ENCODE measurements at regions not wholly inside any gene's neighbourhood (a gene's known extent, or its start where the extent isn't known, plus 50 kb on each side); places are given as distances from the start of the nearest gene placed in this dataset.

DNA sequence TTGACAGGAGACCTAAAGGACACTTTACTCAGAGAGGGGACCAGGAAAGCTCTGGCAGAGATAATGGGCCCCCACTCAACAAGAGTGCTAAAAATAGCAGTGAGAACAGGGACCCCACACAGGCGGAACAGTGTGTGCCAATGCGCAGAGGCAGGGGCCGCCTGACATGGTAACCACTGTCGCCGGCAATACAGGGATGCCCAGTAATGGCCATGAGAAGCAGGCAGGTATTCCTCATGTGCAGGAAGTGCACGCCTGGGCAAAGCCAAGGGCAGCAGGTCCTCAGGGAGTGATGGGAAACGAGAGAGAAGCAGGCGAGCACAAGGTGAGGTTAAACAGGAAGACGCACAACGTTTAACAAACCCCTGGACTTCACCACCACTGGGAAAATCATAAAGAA, 757.1 kb downstream of the LIG4 start:
- ChIA-PET POLR2A (no interaction called here), CTCF (ENCODE audit: low intra/inter-chr PET ratio) (no interaction called here)
- no peaks in the 10 kb centered on the region for H3K36me3 ChIP-seq (ENCODE audit: control insufficient read depth, insufficient read depth, low read length)
- H3K27ac ChIP-seq (ENCODE audit: extremely low read depth, low read depth, low read length): no peak overlapping the region
- in situ Hi-C loops (cut with MboI): no loop called here
- 1% methylated on average over 7 of the region's 10 CpGs for WGBS (ENCODE audit: insufficient coverage, low coverage, missing lambda C conversion rate)
- no peak overlapping the region for H3K4me3 ChIP-seq
- DNase-seq (ENCODE audit: extremely low read depth in 1 of 4, low spot score in 3 of 4) (no peak), ATAC-seq (no peak), FAIRE-seq (no peak)
- no peak overlapping the region for H3K9ac ChIP-seq (ENCODE audit: insufficient read depth in 1 of 2, low read depth in 2 of 2, low read length in 2 of 2)
- no peaks in the 10 kb centered on the region for H3K9me1 ChIP-seq (ENCODE audit: control insufficient read depth, insufficient read depth, low read length)
- no peaks in the 10 kb centered on the region for H3K79me2 ChIP-seq (ENCODE audit: control insufficient read depth, insufficient read depth, low read length)
- H3K9me3 ChIP-seq (replicated peaks; ENCODE audit: control insufficient read depth, insufficient read depth, low read depth, low read length): no peaks in the 10 kb centered on the region
- H3K4me2 ChIP-seq (ENCODE audit: insufficient read depth, low read length): no peak overlapping the region
- H2AFZ ChIP-seq (ENCODE audit: low read depth, low read length): no peak overlapping the region
- TF ChIP-seq RUNX1 (IDR thresholded peaks at IDR 0.05; ENCODE audit: low read depth) (no peak), RAD51 (IDR thresholded peaks at IDR 0.05; ENCODE audit: borderline replicate concordance, low read depth) (no peak), ZNF12 (CRISPR knock-in tag; IDR thresholded peaks at IDR 0.05) (no peak), KAT8 (IDR thresholded peaks at IDR 0.05; ENCODE audit: low read depth) (no peak), ZBTB33 (CRISPR knock-in tag; IDR thresholded peaks at IDR 0.05) (no peak), MAFF (IDR thresholded peaks at IDR 0.05; ENCODE audit: low read length) (no peak), PCBP1 (IDR thresholded peaks at IDR 0.05; ENCODE audit: low read depth, low read length, poor library complexity, severe bottlenecking) (no peak), ZNF644 (tag; IDR thresholded peaks at IDR 0.05; ENCODE audit: low read depth) (no peak), KDM4B (IDR thresholded peaks at IDR 0.05; ENCODE audit: borderline replicate concordance in 2 of 2, low read depth in 1 of 2) (no peak), JUN (IDR thresholded peaks at IDR 0.05; ENCODE audit: borderline replicate concordance, low read depth, low read length) (no peak), JUN (CRISPR knock-in tag; IDR thresholded peaks at IDR 0.05; ENCODE audit: borderline replicate concordance) (no peak)
- H4K20me1 ChIP-seq (replicated peaks; ENCODE audit: control insufficient read depth, insufficient read depth, low read length): no peaks in the 10 kb centered on the region
- BruUV-seq (replicated peaks): no TSS peak
- H3K27me3 ChIP-seq (ENCODE audit: control insufficient read depth in 2 of 2, insufficient read depth in 2 of 2, low read length in 2 of 2): no peaks in the 10 kb centered on the region
- intact Hi-C loops (cut with micrococcal nuclease): no loop called here
- no peaks in the 10 kb centered on the region for H3K4me1 ChIP-seq (replicated peaks in 1 of 2; ENCODE audit: control insufficient read depth in 2 of 2, insufficient read depth in 2 of 2, low read length in 2 of 2)

Measured in K562 (cell line).